Ovary (tissue), 3 donors: ENCODE measurements at regions not wholly inside any gene's neighbourhood (a gene's known extent, or its start where the extent isn't known, plus 50 kb on each side); places are given as distances from the start of the nearest gene placed in this dataset.

Source experiments
- CTCF ChIP-seq, 3 donors: fragments of 450-650 bp in 2 of 3; fragments of 200-600 bp in 1 of 3; IDR thresholded peaks; one replicate each; pipeline versions ENCODE4 v1.5.1 to v1.8.0; 2016 to 2022; ENCODE audit warnings: antibody characterized with exemption in 3 of 3, mild to moderate bottlenecking in 1 of 3
- POLR2A ChIP-seq: fragments of 450-650 bp; IDR thresholded peaks from one replicate; pipeline ENCODE4 v1.6.1; 2017; ENCODE audit warnings: antibody characterized with exemption, mild to moderate bottlenecking, moderate library complexity
- donor health status: DM: no; HTN: no; CAD: no.

- TF ChIP-seq POLR2A: no peak
- no peak for TF ChIP-seq CTCF (IDR thresholded peaks at IDR 0.05)
Measured at GRCh38 chr2:168328421-168328820, 81.0 kb upstream of the STK39 start.
